Liver (tissue), 8 donors: ENCODE measurements at regions not wholly inside any gene's neighbourhood (a gene's known extent, or its start where the extent isn't known, plus 50 kb on each side); places are given as distances from the start of the nearest gene placed in this dataset.
A peak's percentile ranks its signal among the peaks of the same experiment; 100 is the strongest.
"Not testable (repeated sequence)": the region's sequence is repeated elsewhere in the genome, so short reads cannot be mapped to it uniquely, and the experiment has no call there.

Source experiments
- DNase-seq: peaks from one replicate; pipeline ENCODE4 v3.0.0-alpha.2; 2017; ENCODE audit warnings: low spot score
- H3K27ac ChIP-seq, 2 donors: one replicate each; pipeline ENCODE4 v1.7.0; 2013; ENCODE audit warnings: inconsistent platforms in 2 of 2, low read length in 2 of 2, control low read depth in 1 of 2, low read depth in 1 of 2, mild to moderate bottlenecking in 1 of 2
- H3K27me3 ChIP-seq, 4 donors: one replicate each; pipeline versions ENCODE4 v1.6.1 to v1.7.0; 2013; ENCODE audit warnings: low read length in 3 of 4, inconsistent platforms in 1 of 4, mild to moderate bottlenecking in 1 of 4, moderate library complexity in 1 of 4; ENCODE audit not compliant: control insufficient read depth in 4 of 4, insufficient read depth in 4 of 4
- H3K36me3 ChIP-seq, 4 donors: one replicate each; pipeline versions ENCODE4 v1.6.1 to v1.7.0; 2013; ENCODE audit warnings: low read length in 3 of 4, mild to moderate bottlenecking in 3 of 4, low read depth in 1 of 4, moderate library complexity in 1 of 4; ENCODE audit not compliant: control insufficient read depth in 4 of 4, insufficient read depth in 3 of 4
- H3K4me1 ChIP-seq, 4 donors: one replicate each; pipeline versions ENCODE4 v1.6.1 to v1.7.0; 2013; ENCODE audit warnings: low read length in 3 of 4, mild to moderate bottlenecking in 3 of 4, moderate library complexity in 1 of 4; ENCODE audit not compliant: control insufficient read depth in 4 of 4, insufficient read depth in 4 of 4
- H3K4me3 ChIP-seq, 3 donors: one replicate each; pipeline versions ENCODE4 v1.6.1 to v1.7.0; 2013; ENCODE audit warnings: low read length in 3 of 3, control low read depth in 1 of 3, low read depth in 1 of 3, mild to moderate bottlenecking in 1 of 3
- H3K9ac ChIP-seq, 2 donors: one replicate each; pipeline ENCODE4 v1.7.0; 2013; ENCODE audit warnings: low read length in 2 of 2, mild to moderate bottlenecking in 2 of 2, moderate library complexity in 2 of 2, control low read depth in 1 of 2, low read depth in 1 of 2
- H3K9me3 ChIP-seq, 4 donors: one replicate each; pipeline versions ENCODE4 v1.6.1 to v1.7.0; 2013; ENCODE audit warnings: low read length in 3 of 4; ENCODE audit not compliant: control insufficient read depth in 4 of 4
- CTCF ChIP-seq: fragments of 150-350 bp; IDR thresholded peaks from 2 replicates; pipeline ENCODE4 v1.5.1; 2017; ENCODE audit warnings: improper control_type of control experiment, low read depth, low read length; ENCODE audit not compliant: missing input control
- FOXA1 ChIP-seq: IDR thresholded peaks from 2 replicates; pipeline ENCODE4 v1.6.1; 2016; ENCODE audit warnings: antibody characterized with exemption
- FOXA2 ChIP-seq: IDR thresholded peaks from 2 replicates; pipeline ENCODE4 v1.6.1; 2016; ENCODE audit warnings: antibody characterized with exemption
- GABPA ChIP-seq, 2 donors: IDR thresholded peaks in 1 of 2; conservative IDR thresholded peaks in 1 of 2; 2 replicates each; pipeline ENCODE4 v1.6.1; 2016; ENCODE audit warnings: antibody characterized with exemption in 2 of 2, mild to moderate bottlenecking in 1 of 2, moderate library complexity in 1 of 2
- HNF4A ChIP-seq, 2 donors: conservative IDR thresholded peaks; 2 replicates each; pipeline ENCODE4 v1.6.1; 2016; ENCODE audit warnings: antibody characterized with exemption in 2 of 2, mild to moderate bottlenecking in 2 of 2
- HNF4G ChIP-seq: IDR thresholded peaks from 2 replicates; pipeline ENCODE4 v1.6.1; 2016; ENCODE audit warnings: antibody characterized with exemption
- JUND ChIP-seq, 2 donors: IDR thresholded peaks; 2 replicates each; pipeline ENCODE4 v1.6.1; 2016; ENCODE audit warnings: antibody characterized with exemption in 2 of 2
- MAX ChIP-seq: IDR thresholded peaks from 2 replicates; pipeline ENCODE4 v1.6.1; 2016; ENCODE audit warnings: antibody characterized with exemption
- NR2F2 ChIP-seq: IDR thresholded peaks from 2 replicates; pipeline ENCODE4 v1.6.1; 2016; ENCODE audit warnings: antibody characterized with exemption
- RAD21 ChIP-seq, 2 donors: IDR thresholded peaks; 2 replicates each; pipeline ENCODE4 v1.6.1; 2016; ENCODE audit warnings: antibody characterized with exemption in 2 of 2, mild to moderate bottlenecking in 2 of 2
- SP1 ChIP-seq: IDR thresholded peaks from 2 replicates; pipeline ENCODE4 v1.6.1; 2018; ENCODE audit warnings: antibody characterized with exemption, mild to moderate bottlenecking
- WGBS: extraction: QIAGEN DNeasy Blood & Tissue Kit; methylation state at CpG from one replicate; pipeline ENCODE4 v1.1.7; 2013; 5-methylcytosine and 5-hydroxymethylcytosine counted together
- donor health status: healthy.
- donor health status: healthy.
- donor health status: healthy.
- donor health status: healthy.
- donor health status: healthy.

GRCh38 chr10:5291501-5292195 lies 73.1 kb upstream of the UCN3 start:
- no peaks in the 10 kb centered on the region for H3K36me3 ChIP-seq
- WGBS: 61% methylated on average over 13 of the region's 13 CpGs
- no peak for DNase-seq
- H3K27ac ChIP-seq: no peak overlapping the region
- TF ChIP-seq MAX (peak; percentile 16), RAD21 (IDR thresholded peaks at IDR 0.05) (no peak), FOXA1 (no peak), SP1 (peak; percentile 24), GABPA (IDR thresholded peaks at IDR 0.05 in 1 of 2, conservative IDR thresholded peaks at IDR 0.05 in 1 of 2) (no peak), NR2F2 (peak; percentile 9), JUND (IDR thresholded peaks at IDR 0.05) (peak; percentile 21 to 38)
- H3K4me1 ChIP-seq: peaks cover 0 to 2% (median 0%) of the 10 kb centered on the region in 4 donors
- no peaks in the 10 kb centered on the region for H3K27me3 ChIP-seq
- no peak overlapping the region for H3K9ac ChIP-seq
- H3K4me3 ChIP-seq: no peak overlapping the region
- no peaks in the 10 kb centered on the region for H3K9me3 ChIP-seq

GRCh38 chr10:5292196-5292735 lies 72.5 kb upstream of the UCN3 start:
- WGBS: 91% methylated on average over 7 of the region's 7 CpGs
- H3K4me3 ChIP-seq: no peak overlapping the region

GRCh38 chr10:5292970-5293369 lies 71.8 kb upstream of the UCN3 start:
- not testable (repeated sequence) for H3K9ac ChIP-seq, DNase-seq, H3K4me3 ChIP-seq, H3K27ac ChIP-seq, H3K36me3 ChIP-seq, H3K9me3 ChIP-seq, H3K27me3 ChIP-seq, H3K4me1 ChIP-seq
- 94% methylated on average over 2 of the region's 2 CpGs for WGBS

More at GRCh38 chr10:5292196-5292735, 72.5 kb upstream of the UCN3 start:
- H3K36me3 ChIP-seq: no peaks in the 10 kb centered on the region
- H3K9me3 ChIP-seq: no peaks in the 10 kb centered on the region
- DNase-seq: no peak
- no peak overlapping the region for H3K27ac ChIP-seq
- no peak overlapping the region for H3K9ac ChIP-seq
- peaks cover 0 to 2% (median 0%) of the 10 kb centered on the region in 4 donors for H3K4me1 ChIP-seq
- TF ChIP-seq HNF4A (conservative IDR thresholded peaks at IDR 0.05) (no peak), CTCF (no peak), FOXA2 (no peak), HNF4G (no peak)
- H3K27me3 ChIP-seq: no peaks in the 10 kb centered on the region
